SK-N-SH (cell line): ENCODE measurements at regions not wholly inside any gene's neighbourhood (a gene's known extent, or its start where the extent isn't known, plus 50 kb on each side); places are given as distances from the start of the nearest gene placed in this dataset.

Experiments used
- CHD2 ChIP-seq: fragments of 150-350 bp; IDR thresholded peaks from 2 replicates; pipeline ENCODE4 v1.6.1; 2018; ENCODE audit warnings: low read length; ENCODE audit not compliant: partially characterized antibody
- EP300 ChIP-seq, 2 experiments: IDR thresholded peaks; 2 replicates each; pipeline versions ENCODE4 v1.4.0 to v1.6.1; 2012; ENCODE audit warnings: borderline replicate concordance in 1 of 2, low read depth in 1 of 2, low read length in 1 of 2
- EZH2phosphoT487 ChIP-seq: fragments of 200-600 bp; sonication (generic); IDR thresholded peaks from 2 replicates; pipeline ENCODE4 v1.6.1; 2017; ENCODE audit warnings: low read depth, mixed run types, mild to moderate bottlenecking, antibody characterized with exemption, moderate library complexity, borderline replicate concordance
- FOSL2 ChIP-seq: IDR thresholded peaks from 2 replicates; pipeline ENCODE4 v1.4.0; 2012; ENCODE audit warnings: low read depth, mild to moderate bottlenecking, moderate library complexity, borderline replicate concordance
- GABPA ChIP-seq: IDR thresholded peaks from 2 replicates; pipeline ENCODE4 v1.4.0; 2012; ENCODE audit warnings: low read depth, mild to moderate bottlenecking
- GATA2 ChIP-seq: sonication (generic); formaldehyde crosslinking; IDR thresholded peaks from 2 replicates; pipeline ENCODE4 v1.5.0; 2020; ENCODE audit warnings: mild to moderate bottlenecking, missing genetic modification reagents
- JUND ChIP-seq: IDR thresholded peaks from 2 replicates; pipeline ENCODE4 v1.4.0; 2012
- POLR2AphosphoS5 ChIP-seq: IDR thresholded peaks from 2 replicates; pipeline ENCODE4 v1.6.1; 2012; ENCODE audit warnings: low read depth, low read length
- RCOR1 ChIP-seq: fragments of 150-350 bp; IDR thresholded peaks from 2 replicates; pipeline ENCODE4 v1.6.1; 2017; ENCODE audit warnings: antibody characterized with exemption, low read length
- SMC3 ChIP-seq: IDR thresholded peaks from 2 replicates; pipeline ENCODE4 v1.6.1; 2012; ENCODE audit warnings: low read depth, low read length, improper control_type of control experiment
- YY1 ChIP-seq: IDR thresholded peaks from 2 replicates; pipeline ENCODE4 v1.4.0; 2012; ENCODE audit warnings: low read depth, mild to moderate bottlenecking
- TF ChIP-seq, protein P1 (sequence below): fragments of 200-600 bp; sonication (generic); IDR thresholded peaks from 2 replicates; pipeline ENCODE4 v1.6.1; 2017; ENCODE audit warnings: antibody characterized with exemption, mild to moderate bottlenecking, moderate library complexity
- TF ChIP-seq, protein P2 (sequence below): IDR thresholded peaks from 2 replicates; pipeline ENCODE4; 2012

DNA sequence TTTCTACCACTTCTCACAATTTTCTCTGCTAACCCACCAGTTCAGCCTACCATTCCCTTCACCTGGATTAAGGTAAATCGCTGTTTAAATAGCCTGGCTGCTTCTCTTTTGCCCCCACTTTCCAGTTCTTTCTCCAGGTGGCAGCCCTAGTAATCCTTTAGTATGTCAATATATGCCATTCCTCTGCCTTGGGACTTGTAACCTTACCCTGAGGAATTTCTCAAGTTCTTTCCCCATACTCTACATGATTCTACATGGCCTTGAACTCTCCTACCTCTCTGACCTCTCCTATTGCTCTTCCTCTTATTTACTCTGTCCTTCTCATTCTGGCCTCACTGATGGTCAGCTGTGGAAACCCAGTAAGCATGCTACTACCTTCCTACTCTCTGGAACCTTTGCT is 546.0 kb downstream of the PLA2G4A start:
- TF ChIP-seq SMC3 = no peak
- no peak for TF ChIP-seq EZH2phosphoT487
- TF ChIP-seq GATA2 = no peak
- TF ChIP-seq, protein P1, sequence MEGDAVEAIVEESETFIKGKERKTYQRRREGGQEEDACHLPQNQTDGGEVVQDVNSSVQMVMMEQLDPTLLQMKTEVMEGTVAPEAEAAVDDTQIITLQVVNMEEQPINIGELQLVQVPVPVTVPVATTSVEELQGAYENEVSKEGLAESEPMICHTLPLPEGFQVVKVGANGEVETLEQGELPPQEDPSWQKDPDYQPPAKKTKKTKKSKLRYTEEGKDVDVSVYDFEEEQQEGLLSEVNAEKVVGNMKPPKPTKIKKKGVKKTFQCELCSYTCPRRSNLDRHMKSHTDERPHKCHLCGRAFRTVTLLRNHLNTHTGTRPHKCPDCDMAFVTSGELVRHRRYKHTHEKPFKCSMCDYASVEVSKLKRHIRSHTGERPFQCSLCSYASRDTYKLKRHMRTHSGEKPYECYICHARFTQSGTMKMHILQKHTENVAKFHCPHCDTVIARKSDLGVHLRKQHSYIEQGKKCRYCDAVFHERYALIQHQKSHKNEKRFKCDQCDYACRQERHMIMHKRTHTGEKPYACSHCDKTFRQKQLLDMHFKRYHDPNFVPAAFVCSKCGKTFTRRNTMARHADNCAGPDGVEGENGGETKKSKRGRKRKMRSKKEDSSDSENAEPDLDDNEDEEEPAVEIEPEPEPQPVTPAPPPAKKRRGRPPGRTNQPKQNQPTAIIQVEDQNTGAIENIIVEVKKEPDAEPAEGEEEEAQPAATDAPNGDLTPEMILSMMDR = no peak
- TF ChIP-seq CHD2 = no peak
- TF ChIP-seq RCOR1 = no peak
- no peak for TF ChIP-seq EP300 (IDR thresholded peaks at IDR 0.05; ENCODE audit: borderline replicate concordance in 1 of 2, low read depth in 1 of 2, low read length in 1 of 2)
- no peak for TF ChIP-seq GABPA
- TF ChIP-seq FOSL2 = no peak
- no peak for TF ChIP-seq POLR2AphosphoS5
- TF ChIP-seq, protein P2, sequence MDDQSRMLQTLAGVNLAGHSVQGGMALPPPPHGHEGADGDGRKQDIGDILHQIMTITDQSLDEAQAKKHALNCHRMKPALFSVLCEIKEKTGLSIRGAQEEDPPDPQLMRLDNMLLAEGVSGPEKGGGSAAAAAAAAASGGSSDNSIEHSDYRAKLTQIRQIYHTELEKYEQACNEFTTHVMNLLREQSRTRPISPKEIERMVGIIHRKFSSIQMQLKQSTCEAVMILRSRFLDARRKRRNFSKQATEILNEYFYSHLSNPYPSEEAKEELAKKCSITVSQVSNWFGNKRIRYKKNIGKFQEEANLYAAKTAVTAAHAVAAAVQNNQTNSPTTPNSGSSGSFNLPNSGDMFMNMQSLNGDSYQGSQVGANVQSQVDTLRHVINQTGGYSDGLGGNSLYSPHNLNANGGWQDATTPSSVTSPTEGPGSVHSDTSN = no peak
- TF ChIP-seq JUND = no peak
- TF ChIP-seq YY1 = no peak
